Neural cell (in vitro differentiated cells): ENCODE measurements at regions not wholly inside any gene's neighbourhood (a gene's known extent, or its start where the extent isn't known, plus 50 kb on each side); places are given as distances from the start of the nearest gene placed in this dataset.

Experiments
- MXI1 ChIP-seq: fragments of 450-650 bp; conservative IDR thresholded peaks from 2 replicates; pipeline ENCODE4 v1.6.1; 2014; ENCODE audit warnings: antibody characterized with exemption, mild to moderate bottlenecking; ENCODE audit not compliant: poor library complexity, severe bottlenecking
- TF ChIP-seq, protein P1 (sequence below): fragments of 450-650 bp; IDR thresholded peaks from 2 replicates; pipeline ENCODE4 v1.5.1; 2014; ENCODE audit warnings: antibody characterized with exemption, mild to moderate bottlenecking, moderate library complexity; ENCODE audit not compliant: poor library complexity, severe bottlenecking

DNA sequence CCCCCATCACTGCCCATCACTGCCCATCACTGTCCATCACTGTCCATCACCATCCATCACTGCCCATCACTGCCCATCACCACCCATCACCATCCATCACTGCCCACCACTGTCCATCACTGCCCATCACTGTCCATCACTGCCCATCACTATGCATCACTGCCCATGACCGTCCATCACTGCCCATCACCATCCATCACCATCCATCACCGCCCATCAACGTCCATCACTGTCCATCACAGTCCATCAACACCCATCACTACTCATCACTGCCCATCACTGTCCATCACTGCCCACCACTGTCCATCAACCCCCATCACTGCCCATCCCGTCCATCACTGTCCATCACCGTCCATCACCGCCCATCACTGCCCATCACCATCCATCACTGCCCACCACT is 57.8 kb upstream of the OTOS start:
- TF ChIP-seq, protein P1, sequence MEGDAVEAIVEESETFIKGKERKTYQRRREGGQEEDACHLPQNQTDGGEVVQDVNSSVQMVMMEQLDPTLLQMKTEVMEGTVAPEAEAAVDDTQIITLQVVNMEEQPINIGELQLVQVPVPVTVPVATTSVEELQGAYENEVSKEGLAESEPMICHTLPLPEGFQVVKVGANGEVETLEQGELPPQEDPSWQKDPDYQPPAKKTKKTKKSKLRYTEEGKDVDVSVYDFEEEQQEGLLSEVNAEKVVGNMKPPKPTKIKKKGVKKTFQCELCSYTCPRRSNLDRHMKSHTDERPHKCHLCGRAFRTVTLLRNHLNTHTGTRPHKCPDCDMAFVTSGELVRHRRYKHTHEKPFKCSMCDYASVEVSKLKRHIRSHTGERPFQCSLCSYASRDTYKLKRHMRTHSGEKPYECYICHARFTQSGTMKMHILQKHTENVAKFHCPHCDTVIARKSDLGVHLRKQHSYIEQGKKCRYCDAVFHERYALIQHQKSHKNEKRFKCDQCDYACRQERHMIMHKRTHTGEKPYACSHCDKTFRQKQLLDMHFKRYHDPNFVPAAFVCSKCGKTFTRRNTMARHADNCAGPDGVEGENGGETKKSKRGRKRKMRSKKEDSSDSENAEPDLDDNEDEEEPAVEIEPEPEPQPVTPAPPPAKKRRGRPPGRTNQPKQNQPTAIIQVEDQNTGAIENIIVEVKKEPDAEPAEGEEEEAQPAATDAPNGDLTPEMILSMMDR: no peak
- TF ChIP-seq MXI1: no peak
